Epithelial cell of esophagus (primary cell): ENCODE measurements at regions not wholly inside any gene's neighbourhood (a gene's known extent, or its start where the extent isn't known, plus 50 kb on each side); places are given as distances from the start of the nearest gene placed in this dataset.

Experiments
- DNase-seq: peaks from one replicate; pipeline ENCODE4 v3.0.0; 2010; ENCODE audit warnings: low read depth
- H3K4me3 ChIP-seq: 2 replicates; pipeline ENCODE4 v1.5.1; 2011; ENCODE audit warnings: mild to moderate bottlenecking, low read length, control low read depth
- CTCF ChIP-seq: IDR thresholded peaks from 2 replicates; pipeline ENCODE4 v1.5.1; 2011; ENCODE audit warnings: low read depth, mild to moderate bottlenecking, low read length, control low read depth, inconsistent platforms; ENCODE audit not compliant: insufficient read depth; ENCODE audit errors: missing control alignments

GRCh38 chr9:32011049-32011448, 373.4 kb upstream of the ACO1 start:
- no peak for TF ChIP-seq CTCF
- no peak overlapping the region for H3K4me3 ChIP-seq
- DNase-seq: no peak

- no peak for TF ChIP-seq CTCF
- H3K4me3 ChIP-seq: no peak overlapping the region
- no peak for DNase-seq
Measured at GRCh38 chr9:32015795-32016194, 368.6 kb upstream of the ACO1 start.

- H3K4me3 ChIP-seq: no peak overlapping the region
- DNase-seq: no peak
- TF ChIP-seq CTCF: no peak
Measured at GRCh38 chr9:32045513-32045912, 338.9 kb upstream of the ACO1 start.

GRCh38 chr9:32067261-32067660, 317.2 kb upstream of the ACO1 start:
- no peak overlapping the region for H3K4me3 ChIP-seq
- no peak for DNase-seq
- TF ChIP-seq CTCF: no peak

- no peak for DNase-seq
- H3K4me3 ChIP-seq: no peak overlapping the region
- TF ChIP-seq CTCF: peak; percentile 6
Measured at GRCh38 chr9:32069169-32069813, 315.2 kb upstream of the ACO1 start.

GRCh38 chr9:32069969-32070368, 314.5 kb upstream of the ACO1 start:
- H3K4me3 ChIP-seq: no peak overlapping the region
- DNase-seq: no peak
- TF ChIP-seq CTCF: no peak

GRCh38 chr9:32072570-32072969, 311.9 kb upstream of the ACO1 start:
- no peak for DNase-seq
- TF ChIP-seq CTCF: no peak

More at GRCh38 chr9:32072570-32072969, 311.9 kb upstream of the ACO1 start:
- H3K4me3 ChIP-seq: no peak overlapping the region
